K562 (cell line): ENCODE measurements at regions not wholly inside any gene's neighbourhood (a gene's known extent, or its start where the extent isn't known, plus 50 kb on each side); places are given as distances from the start of the nearest gene placed in this dataset.

Experiments
- ATAC-seq: fragments of 200-7000 bp; cut with Tn5 transposase; 3 replicates; pipeline ENCODE4 v1.9.1; 2020; ENCODE audit warnings: moderate library complexity
- BruUV-seq: library from RNA; stranded (reverse); fragments of 400-500 nt; replicated peaks from 2 replicates; lab custom pipeline; 2021; lab: Mats Ljungman, UMichigan
- CTCF ChIA-PET: fragments of 300-600 bp; formaldehyde crosslinking; extraction: SDS; loops from one replicate; lab custom pipeline; 2021; ENCODE audit warnings: low intra/inter-chr PET ratio; lab: Yijun Ruan, JAX
- POLR2A ChIA-PET: fragments of 300-600, 350-650 bp; sonication (Branson Sonifier 250); formaldehyde crosslinking; extraction: SDS; loops from one replicate; lab custom pipeline; 2021; ENCODE audit warnings: antibody characterized with exemption, inconsistent platforms; lab: Yijun Ruan, JAX
- DNase-seq, 4 experiments: peaks; one replicate each; pipeline versions ENCODE4 v3.0.0 to v3.0.0-alpha.2; 2011 to 2018; ENCODE audit warnings: low spot score in 3 of 4, mixed read lengths in 3 of 4; ENCODE audit errors: extremely low read depth in 1 of 4
- FAIRE-seq: peaks from 2 replicates; lab custom pipeline; 2011; peaks lifted over from hg19 to GRCh38; lab: Jason Lieb, UNC
- H2AFZ ChIP-seq: 2 replicates; pipeline ENCODE4 v1.6.0; 2011; ENCODE audit warnings: low read depth, low read length, control low read depth, inconsistent platforms
- H3K27ac ChIP-seq: fragments of 200-600 bp; 3 replicates; pipeline ENCODE4 v1.8.0; 2011; ENCODE audit warnings: low read depth, mild to moderate bottlenecking, control low read depth, inconsistent platforms, low read length, moderate library complexity, mixed read lengths; ENCODE audit errors: extremely low read depth
- H3K27me3 ChIP-seq, 2 experiments: fragments of 300-600 bp in 1 of 2; 2 replicates in 1 of 2; 3 replicates in 1 of 2; pipeline versions ENCODE4 v1.6.0 to v1.8.0; 2011; ENCODE audit warnings: inconsistent platforms in 2 of 2, low read length in 2 of 2, mild to moderate bottlenecking in 1 of 2, mixed read lengths in 1 of 2, moderate library complexity in 1 of 2; ENCODE audit not compliant: control insufficient read depth in 2 of 2, insufficient read depth in 2 of 2
- H3K36me3 ChIP-seq: fragments of 300-600 bp; 3 replicates; pipeline ENCODE4 v1.8.0; 2011; ENCODE audit warnings: mild to moderate bottlenecking, low read length, inconsistent platforms; ENCODE audit not compliant: control insufficient read depth, insufficient read depth
- H3K4me1 ChIP-seq, 2 experiments: fragments of 200-600 bp in 1 of 2; replicated peaks in 1 of 2; 2 replicates in 1 of 2; 3 replicates in 1 of 2; pipeline versions ENCODE4 v1.5.1 to v1.8.0; 2011; ENCODE audit warnings: inconsistent platforms in 2 of 2, low read length in 2 of 2, mild to moderate bottlenecking in 1 of 2, mixed read lengths in 1 of 2, moderate library complexity in 1 of 2; ENCODE audit not compliant: control insufficient read depth in 2 of 2, insufficient read depth in 2 of 2
- H3K4me2 ChIP-seq: 2 replicates; pipeline ENCODE4 v1.6.1; 2011; ENCODE audit warnings: low read length, control low read depth, inconsistent platforms, mixed read lengths; ENCODE audit not compliant: insufficient read depth
- H3K4me3 ChIP-seq: fragments of 200-600 bp; sonication (generic), shearing (Covaris generic); 2 replicates; pipeline ENCODE4 v1.5.1; 2016; ENCODE audit warnings: control low read depth, inconsistent platforms
- H3K79me2 ChIP-seq: fragments of 200-600 bp; 3 replicates; pipeline ENCODE4 v1.8.0; 2011; ENCODE audit warnings: low read length, inconsistent platforms; ENCODE audit not compliant: control insufficient read depth, insufficient read depth
- H3K9ac ChIP-seq, 2 experiments: 2 replicates each; pipeline versions ENCODE4 v1.6.0 to v1.6.1; 2011; ENCODE audit warnings: low read depth in 2 of 2, low read length in 2 of 2, control low read depth in 1 of 2, inconsistent platforms in 1 of 2, mild to moderate bottlenecking in 1 of 2, mixed read lengths in 1 of 2; ENCODE audit not compliant: insufficient read depth in 1 of 2
- H3K9me1 ChIP-seq: one replicate; pipeline ENCODE4 v1.6.0; 2011; ENCODE audit warnings: inconsistent platforms, mild to moderate bottlenecking, low read length, moderate library complexity; ENCODE audit not compliant: control insufficient read depth, insufficient read depth
- H3K9me3 ChIP-seq: replicated peaks from 2 replicates; pipeline ENCODE4 v1.5.1; 2011; ENCODE audit warnings: low read depth, low read length, inconsistent platforms; ENCODE audit not compliant: control insufficient read depth, insufficient read depth
- H4K20me1 ChIP-seq: replicated peaks from 2 replicates; pipeline ENCODE4 v1.6.1; 2011; ENCODE audit warnings: low read length, inconsistent platforms, mixed read lengths; ENCODE audit not compliant: control insufficient read depth, insufficient read depth
- FOS ChIP-seq: IDR thresholded peaks from 3 replicates; pipeline ENCODE4 v1.6.1; 2011; ENCODE audit not compliant: insufficient read length; ENCODE audit errors: extremely low read depth
- FOXM1 ChIP-seq, 2 experiments: fragments of 450-650 bp in 1 of 2; sonication (generic) in 1 of 2; formaldehyde crosslinking in 1 of 2; IDR thresholded peaks; 2 replicates each; pipeline versions ENCODE4 v1.6.1 to v1.9.0; 2017 to 2022; ENCODE audit warnings: low read depth in 2 of 2, mild to moderate bottlenecking in 2 of 2, missing genetic modification reagents in 1 of 2, moderate library complexity in 1 of 2
- KDM1A ChIP-seq, 2 experiments: fragments of 450-650 bp; IDR thresholded peaks; 2 replicates each; pipeline ENCODE4 v1.6.1; 2016; ENCODE audit warnings: mild to moderate bottlenecking in 2 of 2
- MAFK ChIP-seq: IDR thresholded peaks from 2 replicates; pipeline ENCODE4 v1.6.1; 2011; ENCODE audit warnings: low read length, improper control_type of control experiment
- MCM7 ChIP-seq, 2 experiments: fragments of 450-650 bp; IDR thresholded peaks; 2 replicates each; pipeline ENCODE4 v1.6.1; 2016 to 2018
- REST ChIP-seq, 2 experiments: fragments of 450-650 bp; formaldehyde crosslinking in 1 of 2; IDR thresholded peaks; 2 replicates each; pipeline versions ENCODE4 v1.4.0 to v1.6.1; 2014 to 2020; ENCODE audit warnings: mild to moderate bottlenecking in 2 of 2, borderline replicate concordance in 1 of 2, low read depth in 1 of 2
- SMC3 ChIP-seq: conservative IDR thresholded peaks from 2 replicates; pipeline ENCODE4 v1.6.1; 2011; ENCODE audit warnings: low read depth, low read length, improper control_type of control experiment; ENCODE audit not compliant: insufficient read depth
- ZC3H11A ChIP-seq: IDR thresholded peaks from 2 replicates; pipeline ENCODE4 v1.6.1; 2012; ENCODE audit warnings: low read depth, low read length, improper control_type of control experiment
- WGBS: fragments of 100-300 bp; shearing (Covaris generic); methylation state at CpG from one replicate; pipeline ENCODE4 v1.1.6; 2016; ENCODE audit warnings: low coverage, mixed read lengths; ENCODE audit not compliant: insufficient coverage; ENCODE audit errors: missing lambda C conversion rate; 5-methylcytosine and 5-hydroxymethylcytosine counted together
- in situ Hi-C: fragments of 300-500 bp; cut with MboI; formaldehyde crosslinking; loops from 4 replicates; pipeline ENCODE4 v1.15.0; 2018; ENCODE audit warnings: inconsistent platforms, mixed read lengths
- intact Hi-C: fragments of 100-400 bp; cut with micrococcal nuclease; formaldehyde crosslinking; loops from 2 replicates; pipeline ENCODE4 v1.14.2; 2022

- FAIRE-seq (no peak), DNase-seq (no peak), ATAC-seq (no peak)
- H3K36me3 ChIP-seq = no peaks in the 10 kb centered on the region
- H3K27me3 ChIP-seq = no peaks in the 10 kb centered on the region; a peak in 2 of 5 replicates
- H3K27ac ChIP-seq = no peak overlapping the region
- WGBS = 0% methylated on average over 3 of the region's 3 CpGs
- H3K9me1 ChIP-seq = no peaks in the 10 kb centered on the region
- ChIA-PET POLR2A (no interaction called here), CTCF (no interaction called here)
- H4K20me1 ChIP-seq = no peaks in the 10 kb centered on the region
- intact Hi-C loops (no loop called here), in situ Hi-C loops (no loop called here)
- no peak overlapping the region for H3K4me2 ChIP-seq
- no peaks in the 10 kb centered on the region for H3K9me3 ChIP-seq
- H2AFZ ChIP-seq = no peak overlapping the region
- no peaks in the 10 kb centered on the region for H3K4me1 ChIP-seq
- no peak overlapping the region for H3K9ac ChIP-seq
- TF ChIP-seq ZC3H11A (no peak), KDM1A (IDR thresholded peaks at IDR 0.05) (peak in 1 of 2 experiments; percentile 20; a peak in 1 of 4 replicates), FOS (no peak)
- no peaks in the 10 kb centered on the region for H3K79me2 ChIP-seq
- BruUV-seq = no TSS peak
- H3K4me3 ChIP-seq = no peak overlapping the region
These were observed 102.8 kb downstream of the NAF1 start for GRCh38 chr4:163063891-163064290.

DNA sequence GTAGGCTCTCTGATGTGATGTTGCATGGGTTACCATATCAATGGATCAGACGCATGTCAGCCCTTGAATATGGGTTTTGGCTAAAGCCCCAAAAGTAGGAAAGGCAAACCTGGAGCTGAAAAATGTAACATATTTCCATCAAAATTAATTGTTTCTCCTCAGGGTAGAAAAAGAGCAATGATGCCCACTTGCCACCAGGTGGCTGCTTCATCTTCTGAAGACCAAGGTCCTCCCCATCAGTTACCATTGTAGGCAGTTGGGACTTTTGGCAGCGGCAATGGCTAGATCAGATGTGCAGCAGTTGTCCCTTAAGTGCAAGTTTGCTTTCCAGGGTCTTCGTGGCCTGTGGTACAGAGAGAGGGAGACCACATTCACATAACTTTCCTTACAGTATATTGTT, 118.2 kb downstream of the NAF1 start:
- peak; percentile 86 for ATAC-seq
- no peak overlapping the region for H3K27ac ChIP-seq
- H3K4me1 ChIP-seq = no peaks in the 10 kb centered on the region
- H4K20me1 ChIP-seq = no peaks in the 10 kb centered on the region
- ChIA-PET POLR2A (no interaction called here), CTCF (interaction anchor here (0.8 kb wide), 1 partner anchor 285 kb away, joined by 3 read pairs; no protein-coding TSS in a partner anchor)
- H3K79me2 ChIP-seq = no peaks in the 10 kb centered on the region
- WGBS = 0% methylated on average over 3 of the region's 3 CpGs
- DNase-seq = peak; percentile 25 to 52 (median 41)
- peak; percentile 81 for FAIRE-seq
- H3K4me3 ChIP-seq = no peak overlapping the region
- in situ Hi-C loops = no loop called here
- no peaks in the 10 kb centered on the region for H3K36me3 ChIP-seq
- intact Hi-C loops = loop anchor here (1.0 to 5.0 kb wide), 3 partner anchors 143 to 499 kb away; partner anchors contain the start of gene NPY1R
- no peak overlapping the region for H3K9ac ChIP-seq
- no peaks in the 10 kb centered on the region for H3K9me1 ChIP-seq
- no peaks in the 10 kb centered on the region for H3K9me3 ChIP-seq
- H2AFZ ChIP-seq = no peak overlapping the region
- no TSS peak for BruUV-seq
- no peak overlapping the region for H3K4me2 ChIP-seq
- no peaks in the 10 kb centered on the region for H3K27me3 ChIP-seq
- TF ChIP-seq REST (IDR thresholded peaks at IDR 0.05; ENCODE audit: borderline replicate concordance) (peak; percentile 39; the same call in 1 of the 2 replicates), REST (CRISPR knock-in tag; IDR thresholded peaks at IDR 0.05; ENCODE audit: low read depth) (no peak), FOXM1 (IDR thresholded peaks at IDR 0.05; ENCODE audit: low read depth) (no peak), FOXM1 (CRISPR knock-in tag; IDR thresholded peaks at IDR 0.05; ENCODE audit: low read depth) (no peak), MAFK (no peak), MCM7 (IDR thresholded peaks at IDR 0.05) (no peak), SMC3 (peak; percentile 63; the same call in 1 of the 2 replicates)
